Keratinocyte (primary cell): ENCODE measurements at regions not wholly inside any gene's neighbourhood (a gene's known extent, or its start where the extent isn't known, plus 50 kb on each side); places are given as distances from the start of the nearest gene placed in this dataset.

ENCODE experiments used
- DNase-seq: peaks from one replicate; pipeline ENCODE4 v3.0.0-alpha.2; 2011; ENCODE audit warnings: low read depth, missing footprints, low spot score
- FAIRE-seq: peaks from 2 replicates; lab custom pipeline; 2011; peaks lifted over from hg19 to GRCh38; lab: Jason Lieb, UNC
- H2AFZ ChIP-seq: 2 replicates; pipeline ENCODE4 v1.6.0; 2012; ENCODE audit warnings: low read length, control low read depth, inconsistent platforms; ENCODE audit not compliant: control insufficient read depth
- H3K27ac ChIP-seq: 2 replicates; pipeline ENCODE4 v1.5.1; 2011; ENCODE audit warnings: low read length; ENCODE audit not compliant: control insufficient read depth, insufficient read depth
- H3K27me3 ChIP-seq: 3 replicates; pipeline ENCODE4 v1.6.0; 2011; ENCODE audit warnings: low read length; ENCODE audit not compliant: control insufficient read depth, insufficient read depth; ENCODE audit errors: extremely low read depth
- H3K36me3 ChIP-seq, 2 experiments: 2 replicates in 1 of 2; 3 replicates in 1 of 2; pipeline ENCODE4 v1.5.1; 2011; ENCODE audit warnings: low read length in 2 of 2, mild to moderate bottlenecking in 1 of 2; ENCODE audit not compliant: control insufficient read depth in 2 of 2, insufficient read depth in 2 of 2; ENCODE audit errors: extremely low read depth in 1 of 2
- H3K4me1 ChIP-seq: 3 replicates; pipeline ENCODE4 v1.5.1; 2011; ENCODE audit warnings: low read length; ENCODE audit not compliant: control insufficient read depth, insufficient read depth; ENCODE audit errors: extremely low read depth
- H3K4me2 ChIP-seq: 3 replicates; pipeline ENCODE4 v1.6.0; 2011; ENCODE audit warnings: low read depth, low read length; ENCODE audit not compliant: control insufficient read depth, insufficient read depth; ENCODE audit errors: extremely low read depth
- H3K4me3 ChIP-seq, 3 experiments: fragments of 200-600 bp in 1 of 3; sonication (generic) in 1 of 3; 2 replicates in 2 of 3; 3 replicates in 1 of 3; pipeline ENCODE4 v1.5.1; 2011 to 2016; ENCODE audit warnings: low read length in 3 of 3, mild to moderate bottlenecking in 3 of 3, control low read depth in 2 of 3, inconsistent platforms in 1 of 3, low read depth in 1 of 3, mixed read lengths in 1 of 3, mixed run types in 1 of 3, moderate library complexity in 1 of 3; ENCODE audit not compliant: control insufficient read depth in 2 of 3, insufficient read depth in 2 of 3; ENCODE audit errors: extremely low read depth in 1 of 3
- H3K79me2 ChIP-seq: 2 replicates; pipeline ENCODE4 v1.6.0; 2012; ENCODE audit warnings: low read length; ENCODE audit not compliant: control insufficient read depth, insufficient read depth
- H3K9ac ChIP-seq: 3 replicates; pipeline ENCODE4 v1.6.0; 2011; ENCODE audit warnings: low read length; ENCODE audit not compliant: control insufficient read depth, insufficient read depth; ENCODE audit errors: extremely low read depth
- H3K9me1 ChIP-seq: 3 replicates; pipeline ENCODE4 v1.6.0; 2011; ENCODE audit warnings: low read length; ENCODE audit not compliant: control insufficient read depth, insufficient read depth; ENCODE audit errors: extremely low read depth
- H3K9me3 ChIP-seq: 2 replicates; pipeline ENCODE4 v1.5.1; 2012; ENCODE audit warnings: low read depth, low read length; ENCODE audit not compliant: control insufficient read depth
- H4K20me1 ChIP-seq: 3 replicates; pipeline ENCODE4 v1.6.0; 2011; ENCODE audit warnings: low read length; ENCODE audit not compliant: control insufficient read depth, insufficient read depth; ENCODE audit errors: extremely low read depth
- CTCF ChIP-seq, 3 experiments: IDR thresholded peaks in 1 of 3; conservative IDR thresholded peaks in 1 of 3; optimal IDR thresholded peaks in 1 of 3; 2 replicates in 2 of 3; 3 replicates in 1 of 3; pipeline versions ENCODE3 to v1.5.1; 2011; ENCODE audit warnings: low read length in 3 of 3, mild to moderate bottlenecking in 3 of 3, moderate library complexity in 2 of 3, control low read depth in 1 of 3, inconsistent platforms in 1 of 3; ENCODE audit not compliant: insufficient read depth in 2 of 3; ENCODE audit errors: extremely low read depth in 1 of 3
- EZH2 ChIP-seq: IDR thresholded peaks from one replicate; pipeline ENCODE4 v1.6.1; 2012; ENCODE audit warnings: inconsistent platforms, mild to moderate bottlenecking, low read length, moderate library complexity
- dilution Hi-C: fragments of 300-500 bp; cut with MboI; formaldehyde crosslinking; loops from one replicate; pipeline ENCODE4 v1.7.0; 2020; ENCODE audit warnings: low sequenced_read_pairs; ENCODE audit not compliant: extremely low pct_ligation_motif_present

- no peak for FAIRE-seq
- dilution Hi-C loops, result no loop called here
Measured at GRCh38 chr4:58166490-58166889, 1056.3 kb upstream of the IGFBP7 start.

GRCh38 chr4:58163156-58163555 is 1053.0 kb upstream of the IGFBP7 start:
- no peaks in the 10 kb centered on the region for H3K79me2 ChIP-seq
- DNase-seq, result no peak
- H3K27ac ChIP-seq, result no peak overlapping the region
- H3K4me3 ChIP-seq, result no peak overlapping the region
- no peaks in the 10 kb centered on the region for H3K4me1 ChIP-seq
- FAIRE-seq, result no peak
- no peaks in the 10 kb centered on the region for H3K9me1 ChIP-seq
- no peak for TF ChIP-seq CTCF (optimal IDR thresholded peaks at IDR 0.05 in 1 of 3, IDR thresholded peaks at IDR 0.05 in 1 of 3, conservative IDR thresholded peaks at IDR 0.05 in 1 of 3; ENCODE audit: extremely low read depth in 1 of 3, insufficient read depth in 2 of 3, low read length in 3 of 3)
- no peak for TF ChIP-seq EZH2
- H3K9me3 ChIP-seq, result no peaks in the 10 kb centered on the region
- H3K4me2 ChIP-seq, result no peak overlapping the region
- H4K20me1 ChIP-seq, result no peaks in the 10 kb centered on the region
- no peaks in the 10 kb centered on the region for H3K36me3 ChIP-seq
- dilution Hi-C loops, result no loop called here
- H2AFZ ChIP-seq, result no peak overlapping the region
- H3K9ac ChIP-seq, result no peak overlapping the region
- H3K27me3 ChIP-seq, result no peaks in the 10 kb centered on the region

More at GRCh38 chr4:58166490-58166889, 1056.3 kb upstream of the IGFBP7 start:
- H3K4me3 ChIP-seq, result no peak overlapping the region
- no peak overlapping the region for H3K9ac ChIP-seq
- H3K9me1 ChIP-seq, result no peaks in the 10 kb centered on the region
- TF ChIP-seq EZH2 (no peak), CTCF (optimal IDR thresholded peaks at IDR 0.05 in 1 of 3, IDR thresholded peaks at IDR 0.05 in 1 of 3, conservative IDR thresholded peaks at IDR 0.05 in 1 of 3; ENCODE audit: extremely low read depth in 1 of 3, insufficient read depth in 2 of 3, low read length in 3 of 3) (no peak)
- H3K9me3 ChIP-seq, result no peaks in the 10 kb centered on the region
- H3K4me2 ChIP-seq, result no peak overlapping the region
- no peaks in the 10 kb centered on the region for H3K79me2 ChIP-seq
- H3K27ac ChIP-seq, result no peak overlapping the region
- H3K36me3 ChIP-seq, result no peaks in the 10 kb centered on the region
- DNase-seq, result no peak
- H3K4me1 ChIP-seq, result no peaks in the 10 kb centered on the region
- no peaks in the 10 kb centered on the region for H3K27me3 ChIP-seq
- no peaks in the 10 kb centered on the region for H4K20me1 ChIP-seq
- no peak overlapping the region for H2AFZ ChIP-seq
